HFF-Myc (cell line): ENCODE measurements at regions not wholly inside any gene's neighbourhood (a gene's known extent, or its start where the extent isn't known, plus 50 kb on each side); places are given as distances from the start of the nearest gene placed in this dataset.

Experiments
- DNase-seq: peaks from one replicate; pipeline ENCODE4 v3.0.0-alpha.2; 2011; ENCODE audit warnings: low read depth; ENCODE audit errors: extremely low read depth
- H3K4me3 ChIP-seq: replicated peaks from 2 replicates; pipeline ENCODE4 v1.5.1; 2011; ENCODE audit warnings: low read depth, mild to moderate bottlenecking, control low read depth, low read length
- CTCF ChIP-seq: IDR thresholded peaks from 2 replicates; pipeline ENCODE4 v1.5.1; 2012; ENCODE audit warnings: mild to moderate bottlenecking, low read depth, low read length, control low read depth; ENCODE audit errors: missing control alignments

DNA sequence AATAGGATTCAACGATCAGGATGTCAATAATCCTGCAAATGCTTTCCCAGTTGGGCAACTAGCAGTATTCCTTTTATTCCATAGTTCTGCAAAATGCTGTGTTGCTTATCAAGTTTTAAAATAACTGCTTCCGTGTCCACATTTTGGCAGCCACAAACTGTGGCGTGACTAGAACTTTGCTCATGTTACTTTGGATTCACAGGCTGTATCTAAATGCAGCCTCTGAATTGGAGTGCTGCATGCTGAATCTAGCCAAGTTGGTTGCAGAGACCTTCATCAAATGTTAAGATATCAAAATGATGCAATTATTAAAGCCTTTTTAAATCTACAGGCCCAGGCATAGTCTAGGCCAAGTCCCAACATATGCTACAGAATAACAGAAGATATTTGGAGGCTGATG, 249.2 kb downstream of the NR2F1-AS1 start:
- TF ChIP-seq CTCF: no peak

DNA sequence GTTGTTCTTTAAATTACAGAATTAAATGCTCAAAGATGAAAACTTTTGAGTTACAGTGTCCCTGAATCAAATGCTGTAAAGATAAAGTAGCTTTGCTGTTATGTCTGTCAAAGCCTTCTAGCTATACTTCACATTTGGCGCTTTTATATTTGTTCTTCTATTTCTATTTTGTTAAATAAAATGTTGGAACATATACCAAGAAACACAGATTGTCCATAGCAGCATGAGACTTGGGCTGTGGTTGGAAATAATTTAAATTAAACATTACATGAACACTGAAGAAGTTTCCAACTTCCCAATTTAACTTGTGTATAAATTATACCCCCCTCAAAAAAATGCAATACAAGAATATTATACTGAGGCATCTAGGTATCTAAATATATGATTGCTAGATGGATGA, 249.8 kb downstream of the NR2F1-AS1 start:
- no peak overlapping the region for H3K4me3 ChIP-seq
- DNase-seq: no peak
- TF ChIP-seq CTCF: no peak

More for the DNA sequence above, 249.2 kb downstream of the NR2F1-AS1 start:
- DNase-seq: no peak
- no peak overlapping the region for H3K4me3 ChIP-seq

DNA sequence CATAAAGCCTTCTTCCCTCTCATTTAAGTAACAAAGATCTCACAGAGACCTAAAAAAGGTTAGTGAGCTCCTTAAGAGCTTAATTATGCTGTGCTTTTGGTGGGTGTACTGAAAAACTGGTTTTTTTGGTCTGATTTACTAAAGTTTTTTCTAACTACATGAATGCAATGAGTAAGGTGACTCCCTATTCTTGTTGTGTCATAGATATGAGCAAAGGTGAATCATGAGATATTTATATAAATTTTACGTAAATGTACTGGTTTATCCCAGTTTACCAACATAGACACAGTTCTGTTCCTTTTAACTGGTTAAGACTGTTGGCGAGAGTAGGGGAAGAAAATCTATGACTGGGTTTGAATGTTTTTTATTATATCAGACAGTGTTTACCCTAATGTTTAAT, 250.5 kb downstream of the NR2F1-AS1 start:
- no peak overlapping the region for H3K4me3 ChIP-seq
- DNase-seq: no peak

GRCh38 chr5:93329756-93330155, 251.3 kb downstream of the NR2F1-AS1 start:
- no peak for TF ChIP-seq CTCF

More for the DNA sequence above, 250.5 kb downstream of the NR2F1-AS1 start:
- no peak for TF ChIP-seq CTCF

DNA sequence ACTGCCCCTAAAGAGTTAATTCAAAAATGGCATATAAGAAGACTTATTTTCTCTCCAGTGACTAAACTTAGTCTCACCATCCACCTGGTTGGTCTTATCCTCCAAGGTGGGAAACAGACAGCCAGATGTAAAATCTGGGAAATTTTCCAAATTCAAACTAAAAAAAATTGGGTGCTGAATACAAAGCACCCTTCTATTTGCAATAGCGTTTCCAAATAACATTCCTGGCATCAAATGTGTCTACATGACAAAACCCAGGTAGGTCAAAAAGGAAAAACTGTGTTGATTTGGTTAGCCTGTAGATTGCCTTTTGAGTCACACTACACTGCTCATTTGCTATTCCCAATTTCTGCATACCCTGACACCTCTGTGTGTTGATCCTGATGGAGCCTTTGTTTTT, 252.2 kb downstream of the NR2F1-AS1 start:
- no peak for DNase-seq
- H3K4me3 ChIP-seq: no peak overlapping the region

More at GRCh38 chr5:93329756-93330155, 251.3 kb downstream of the NR2F1-AS1 start:
- DNase-seq: no peak
- no peak overlapping the region for H3K4me3 ChIP-seq

GRCh38 chr5:93327605-93328004, 253.4 kb downstream of the NR2F1-AS1 start:
- TF ChIP-seq CTCF: no peak
- H3K4me3 ChIP-seq: no peak overlapping the region

More for the DNA sequence above, 252.2 kb downstream of the NR2F1-AS1 start:
- TF ChIP-seq CTCF: no peak

GRCh38 chr5:93325946-93326345, 255.1 kb downstream of the NR2F1-AS1 start:
- H3K4me3 ChIP-seq: no peak overlapping the region
- no peak for TF ChIP-seq CTCF
- no peak for DNase-seq

More at GRCh38 chr5:93327605-93328004, 253.4 kb downstream of the NR2F1-AS1 start:
- no peak for DNase-seq
